ENCODE measurements at regions not wholly inside any gene's neighbourhood (a gene's known extent, or its start where the extent isn't known, plus 50 kb on each side); places are given as distances from the start of the nearest gene placed in this dataset.

GRCh38 chr13:104204177-104204576, 1138.0 kb upstream of the SLC10A2 start:
- no peak for DNase-seq

- DNase-seq: no peak
Measured at GRCh38 chr13:104198801-104199200, 1132.6 kb upstream of the SLC10A2 start.

GRCh38 chr13:104196611-104197010, 1130.4 kb upstream of the SLC10A2 start:
- DNase-seq: no peak

GRCh38 chr13:104181526-104182231, 1115.5 kb upstream of the SLC10A2 start:
- no peak for DNase-seq

GRCh38 chr13:104170980-104171555, 1104.9 kb upstream of the SLC10A2 start:
- no peak for DNase-seq

- no peak for DNase-seq
Measured at GRCh38 chr13:104163866-104164630, 1097.8 kb upstream of the SLC10A2 start.

GRCh38 chr13:104160536-104160935, 1094.3 kb upstream of the SLC10A2 start:
- DNase-seq: no peak

- no peak for DNase-seq
Measured at GRCh38 chr13:104143760-104144416, 1077.7 kb upstream of the SLC10A2 start.

GRCh38 chr13:104140552-104140951, 1074.3 kb upstream of the SLC10A2 start:
- no peak for DNase-seq

- DNase-seq: no peak
Measured at GRCh38 chr13:104137416-104137815, 1071.2 kb upstream of the SLC10A2 start.

GRCh38 chr13:104132849-104133248, 1066.6 kb upstream of the SLC10A2 start:
- DNase-seq: no peak

- no peak for DNase-seq
Measured at GRCh38 chr13:104114101-104114500, 1047.9 kb upstream of the SLC10A2 start.

GRCh38 chr13:104111031-104111430, 1044.8 kb upstream of the SLC10A2 start:
- DNase-seq: no peak

GRCh38 chr13:104106705-104107393, 1040.6 kb upstream of the SLC10A2 start:
- no peak for DNase-seq

GRCh38 chr13:104105418-104106355, 1039.5 kb upstream of the SLC10A2 start:
- DNase-seq: no peak

GRCh38 chr13:104099750-104100149, 1033.5 kb upstream of the SLC10A2 start:
- DNase-seq: no peak

- no peak for DNase-seq
Measured at GRCh38 chr13:104098421-104098820, 1032.2 kb upstream of the SLC10A2 start.

GRCh38 chr13:104086759-104087158, 1020.5 kb upstream of the SLC10A2 start:
- DNase-seq: no peak

- DNase-seq: no peak
Measured at GRCh38 chr13:104086210-104086609, 1020.0 kb upstream of the SLC10A2 start.

- no peak for DNase-seq
Measured at GRCh38 chr13:104085611-104086010, 1019.4 kb upstream of the SLC10A2 start.

- no peak for DNase-seq
Measured at GRCh38 chr13:104074326-104074725, 1008.1 kb upstream of the SLC10A2 start.

- no peak for DNase-seq
Measured at GRCh38 chr13:104071806-104072205, 1005.6 kb upstream of the SLC10A2 start.

Data from CD4-positive, alpha-beta T cell treated with Interleukin-6 for 4 hours (primary cell).